Fibroblast of the aortic adventitia (primary cell): ENCODE measurements at regions not wholly inside any gene's neighbourhood (a gene's known extent, or its start where the extent isn't known, plus 50 kb on each side); places are given as distances from the start of the nearest gene placed in this dataset.

Experiments
- DNase-seq: peaks from one replicate; pipeline ENCODE4 v3.0.0-alpha.2; 2010; ENCODE audit warnings: low read depth
- H3K4me3 ChIP-seq: 2 replicates; pipeline ENCODE4 v1.5.1; 2011; ENCODE audit warnings: low read depth, mild to moderate bottlenecking, control low read depth, low read length, moderate library complexity
- CTCF ChIP-seq: IDR thresholded peaks from 2 replicates; pipeline ENCODE4 v1.5.1; 2011; ENCODE audit warnings: mild to moderate bottlenecking, low read length, control low read depth, inconsistent platforms; ENCODE audit not compliant: insufficient read depth

DNA sequence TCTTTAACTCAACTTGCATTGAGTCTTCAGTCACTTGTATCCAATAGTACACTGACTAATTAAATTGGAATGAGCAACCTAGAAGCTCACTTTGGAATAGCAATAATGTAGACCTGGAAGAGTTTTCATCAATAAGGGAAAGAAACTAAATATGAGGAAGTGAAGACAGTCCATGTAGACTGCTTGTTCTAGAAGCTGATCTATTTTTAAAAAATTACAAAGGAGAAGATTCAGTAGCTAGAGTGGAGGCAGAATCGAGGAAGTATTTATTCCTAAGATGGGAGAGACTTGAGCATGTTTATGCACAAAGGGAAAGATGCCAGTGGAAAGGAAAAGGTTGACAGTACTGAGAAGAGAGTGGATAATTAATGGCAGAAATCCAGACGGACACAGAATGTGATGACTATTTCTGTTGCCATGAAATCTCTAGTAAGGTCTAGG is 156.3 kb upstream of the PDE3A start:
- no peak for TF ChIP-seq CTCF
- H3K4me3 ChIP-seq, result no peak overlapping the region
- DNase-seq, result peak; percentile 74

DNA sequence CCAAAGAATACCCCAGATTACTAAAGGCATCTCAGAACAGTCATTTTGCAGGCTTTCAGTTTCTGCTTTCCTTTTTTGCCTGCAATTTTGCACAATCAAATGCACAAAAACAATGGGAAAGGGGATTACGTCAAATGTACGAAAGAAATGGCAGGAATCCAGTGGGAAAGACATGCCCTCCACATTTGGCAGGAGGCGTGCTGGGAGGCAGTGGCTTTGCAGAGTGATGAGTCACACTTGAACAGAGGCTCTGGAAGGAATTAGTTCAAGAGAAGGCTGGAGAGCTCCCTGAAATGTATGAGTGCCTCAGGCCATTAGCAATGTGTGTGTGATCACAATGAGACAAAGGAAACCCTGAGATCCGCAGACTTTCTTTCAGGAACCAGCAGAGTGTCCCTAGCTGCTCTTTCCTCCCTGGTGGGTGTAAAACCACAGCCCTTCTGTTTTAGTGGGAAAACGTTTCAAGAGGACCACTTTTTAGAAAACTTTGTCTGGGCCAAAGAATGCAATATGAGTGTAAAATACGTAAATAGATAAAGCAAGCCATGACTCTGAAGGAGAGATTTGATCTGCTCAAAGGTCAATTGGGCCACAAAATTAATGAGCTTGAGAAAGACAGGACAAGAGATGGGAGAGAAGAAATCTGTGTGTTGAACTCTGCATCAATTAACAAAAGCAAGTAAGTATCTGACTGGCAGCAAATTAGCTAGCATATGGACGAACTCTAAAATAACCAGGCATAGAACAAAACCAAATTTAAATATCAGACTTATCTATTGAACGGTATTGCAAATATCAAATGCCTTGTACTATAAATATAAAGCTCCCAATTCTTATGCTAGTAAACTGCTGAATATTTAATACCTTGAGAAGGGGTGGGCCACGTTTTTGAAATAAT is 155.4 kb upstream of the PDE3A start:
- peak; percentile 100 for DNase-seq
- no peak for TF ChIP-seq CTCF
- no peak overlapping the region for H3K4me3 ChIP-seq

- peak; percentile 39 for DNase-seq
- no peak for TF ChIP-seq CTCF
Measured at GRCh38 chr12:20213723-20214625, 154.4 kb upstream of the PDE3A start.

DNA sequence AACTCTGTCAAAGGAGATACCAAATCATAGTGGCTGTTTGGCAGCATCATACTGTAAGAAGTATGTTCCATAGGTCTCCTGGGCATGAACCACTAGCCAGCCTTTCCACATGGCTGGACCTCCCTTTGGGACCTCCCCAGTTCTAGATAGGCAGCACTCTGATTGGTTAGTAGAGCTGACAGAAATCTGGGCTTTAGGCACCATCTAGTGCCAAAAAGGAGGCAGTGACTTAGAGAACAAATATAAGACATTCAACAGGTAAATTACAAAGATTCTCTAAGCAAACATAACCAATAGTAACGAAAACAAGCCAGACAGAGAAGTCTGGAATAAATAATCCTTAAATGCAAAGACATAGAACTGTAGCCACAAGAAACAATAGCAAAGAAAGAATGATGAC is 148.0 kb upstream of the PDE3A start:
- H3K4me3 ChIP-seq, result no peak overlapping the region
- peak; percentile 21 for TF ChIP-seq CTCF
- peak; percentile 67 for DNase-seq

More at GRCh38 chr12:20213723-20214625, 154.4 kb upstream of the PDE3A start:
- no peak overlapping the region for H3K4me3 ChIP-seq

GRCh38 chr12:20232931-20233675 is 135.2 kb upstream of the PDE3A start:
- no peak for TF ChIP-seq CTCF
- H3K4me3 ChIP-seq, result no peak overlapping the region
- no peak for DNase-seq

DNA sequence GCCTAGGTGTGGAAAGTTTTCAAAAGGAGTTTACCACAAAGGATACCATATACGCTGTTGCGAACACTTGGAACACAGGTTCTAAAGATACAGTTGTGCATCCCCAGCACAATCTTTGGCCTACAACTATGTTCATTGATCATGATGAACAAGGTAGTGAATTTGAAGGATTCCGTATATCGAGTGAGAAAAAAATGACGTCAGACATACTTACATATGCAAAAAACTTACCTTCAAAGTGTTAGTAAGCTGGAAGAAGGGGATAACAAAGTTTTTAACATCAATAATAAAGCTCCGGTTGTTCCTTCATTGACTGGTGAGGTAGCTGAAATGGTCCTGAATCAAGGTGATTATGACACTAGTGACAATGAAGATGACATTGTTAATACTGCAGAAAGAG is 133.9 kb upstream of the PDE3A start:
- H3K4me3 ChIP-seq, result no peak overlapping the region
- no peak for DNase-seq
- TF ChIP-seq CTCF, result no peak
